Esophagus muscularis mucosa (tissue), 3 donors: ENCODE measurements at regions not wholly inside any gene's neighbourhood (a gene's known extent, or its start where the extent isn't known, plus 50 kb on each side); places are given as distances from the start of the nearest gene placed in this dataset.

Experiments used
- EP300 ChIP-seq: sonication (generic); formaldehyde crosslinking; IDR thresholded peaks from one replicate; pipeline ENCODE4 v1.6.1; 2017; ENCODE audit warnings: antibody characterized with exemption
- TF ChIP-seq, protein P1 (sequence below), 3 experiments: fragments of 200-600 bp in 2 of 3; fragments of 450-650 bp in 1 of 3; sonication (generic) in 2 of 3; IDR thresholded peaks; one replicate each; pipeline ENCODE4 v1.5.1; 2017 to 2019; ENCODE audit warnings: antibody characterized with exemption in 3 of 3, mild to moderate bottlenecking in 2 of 3, moderate library complexity in 1 of 3

DNA sequence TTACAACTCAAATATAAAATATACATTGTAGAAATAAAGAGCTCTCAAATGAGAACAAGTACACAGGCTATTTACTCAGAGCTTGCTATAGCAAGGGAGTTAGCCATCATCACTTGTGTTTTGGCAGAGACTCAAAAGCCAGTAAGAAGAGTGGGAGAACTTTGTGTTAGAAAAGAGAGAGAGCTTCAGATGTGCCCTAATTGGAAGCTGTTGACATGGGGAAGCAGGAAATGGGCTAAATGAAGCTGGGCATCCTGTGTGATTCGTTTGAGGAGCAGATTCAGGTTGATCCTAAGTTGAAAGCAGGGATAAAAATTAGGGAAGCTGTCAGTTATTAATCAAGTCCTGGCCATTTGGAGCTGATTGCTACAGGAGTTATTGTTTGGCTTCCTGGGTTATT lies 207.4 kb upstream of the MAOA start:
- TF ChIP-seq, protein P1, sequence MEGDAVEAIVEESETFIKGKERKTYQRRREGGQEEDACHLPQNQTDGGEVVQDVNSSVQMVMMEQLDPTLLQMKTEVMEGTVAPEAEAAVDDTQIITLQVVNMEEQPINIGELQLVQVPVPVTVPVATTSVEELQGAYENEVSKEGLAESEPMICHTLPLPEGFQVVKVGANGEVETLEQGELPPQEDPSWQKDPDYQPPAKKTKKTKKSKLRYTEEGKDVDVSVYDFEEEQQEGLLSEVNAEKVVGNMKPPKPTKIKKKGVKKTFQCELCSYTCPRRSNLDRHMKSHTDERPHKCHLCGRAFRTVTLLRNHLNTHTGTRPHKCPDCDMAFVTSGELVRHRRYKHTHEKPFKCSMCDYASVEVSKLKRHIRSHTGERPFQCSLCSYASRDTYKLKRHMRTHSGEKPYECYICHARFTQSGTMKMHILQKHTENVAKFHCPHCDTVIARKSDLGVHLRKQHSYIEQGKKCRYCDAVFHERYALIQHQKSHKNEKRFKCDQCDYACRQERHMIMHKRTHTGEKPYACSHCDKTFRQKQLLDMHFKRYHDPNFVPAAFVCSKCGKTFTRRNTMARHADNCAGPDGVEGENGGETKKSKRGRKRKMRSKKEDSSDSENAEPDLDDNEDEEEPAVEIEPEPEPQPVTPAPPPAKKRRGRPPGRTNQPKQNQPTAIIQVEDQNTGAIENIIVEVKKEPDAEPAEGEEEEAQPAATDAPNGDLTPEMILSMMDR (IDR thresholded peaks at IDR 0.05): no peak
- no peak for TF ChIP-seq EP300
